OCI-M2 (cell line): ENCODE measurements at regions not wholly inside any gene's neighbourhood (a gene's known extent, or its start where the extent isn't known, plus 50 kb on each side); places are given as distances from the start of the nearest gene placed in this dataset.

Source experiments
- DNase-seq: peaks from one replicate; lab custom pipeline; 2025; ENCODE audit not compliant: unreplicated experiment; lab: John Stamatoyannopoulos, UW

GRCh38 chr5:124283031-124283430, 463.4 kb downstream of the ZNF608 start:
- DNase-seq: no peak

GRCh38 chr5:124280079-124280478, 466.4 kb downstream of the ZNF608 start:
- no peak for DNase-seq

- DNase-seq: no peak
These were observed 467.1 kb downstream of the ZNF608 start for GRCh38 chr5:124279146-124279876.

GRCh38 chr5:124278636-124279035, 467.8 kb downstream of the ZNF608 start:
- no peak for DNase-seq

- no peak for DNase-seq
These were observed 468.5 kb downstream of the ZNF608 start for GRCh38 chr5:124277767-124278545.

- no peak for DNase-seq
These were observed 470.3 kb downstream of the ZNF608 start for GRCh38 chr5:124276166-124276565.

- no peak for DNase-seq
These were observed 471.5 kb downstream of the ZNF608 start for GRCh38 chr5:124274949-124275348.

- no peak for DNase-seq
These were observed 481.9 kb downstream of the ZNF608 start for GRCh38 chr5:124264499-124264898.

- DNase-seq: no peak
These were observed 482.6 kb downstream of the ZNF608 start for GRCh38 chr5:124263680-124264491.

GRCh38 chr5:124262991-124263571, 483.4 kb downstream of the ZNF608 start:
- no peak for DNase-seq

GRCh38 chr5:124262470-124262869, 484.0 kb downstream of the ZNF608 start:
- DNase-seq: no peak

- no peak for DNase-seq
These were observed 484.6 kb downstream of the ZNF608 start for GRCh38 chr5:124261848-124262247.

GRCh38 chr5:124260921-124261515, 485.4 kb downstream of the ZNF608 start:
- no peak for DNase-seq

- no peak for DNase-seq
These were observed 487.4 kb downstream of the ZNF608 start for GRCh38 chr5:124259017-124259416.

GRCh38 chr5:124257048-124257447, 489.4 kb downstream of the ZNF608 start:
- no peak for DNase-seq

GRCh38 chr5:124253203-124253810, 493.1 kb downstream of the ZNF608 start:
- no peak for DNase-seq

GRCh38 chr5:124252747-124253146, 493.7 kb downstream of the ZNF608 start:
- no peak for DNase-seq

- DNase-seq: no peak
These were observed 494.2 kb downstream of the ZNF608 start for GRCh38 chr5:124252191-124252638.

- no peak for DNase-seq
These were observed 501.2 kb downstream of the ZNF608 start for GRCh38 chr5:124245276-124245675.

GRCh38 chr5:124240732-124241131, 505.7 kb downstream of the ZNF608 start:
- no peak for DNase-seq
